Esophagus (tissue), 2 donors: ENCODE measurements at regions not wholly inside any gene's neighbourhood (a gene's known extent, or its start where the extent isn't known, plus 50 kb on each side); places are given as distances from the start of the nearest gene placed in this dataset.
"Not testable (repeated sequence)": the region's sequence is repeated elsewhere in the genome, so short reads cannot be mapped to it uniquely, and the experiment has no call there.

Experiments used
- H3K27ac ChIP-seq, 2 donors: one replicate each; pipeline ENCODE4 v1.5.1; 2013; ENCODE audit warnings: low read depth in 2 of 2, mild to moderate bottlenecking in 2 of 2, inconsistent platforms in 1 of 2, low read length in 1 of 2, moderate library complexity in 1 of 2
- H3K27me3 ChIP-seq, 2 donors: one replicate each; pipeline ENCODE4 v1.6.1; 2013; ENCODE audit warnings: low read length in 2 of 2, control low read depth in 1 of 2, mild to moderate bottlenecking in 1 of 2; ENCODE audit not compliant: insufficient read depth in 2 of 2, control insufficient read depth in 1 of 2
- H3K36me3 ChIP-seq, 2 donors: one replicate each; pipeline ENCODE4 v1.6.1; 2013; ENCODE audit warnings: low read length in 1 of 2; ENCODE audit not compliant: control insufficient read depth in 2 of 2, insufficient read depth in 2 of 2
- H3K4me1 ChIP-seq, 2 donors: one replicate each; pipeline ENCODE4 v1.6.1; 2013; ENCODE audit warnings: low read length in 1 of 2; ENCODE audit not compliant: control insufficient read depth in 2 of 2, insufficient read depth in 2 of 2
- H3K4me3 ChIP-seq, 2 donors: one replicate each; pipeline ENCODE4 v1.5.1; 2013; ENCODE audit warnings: low read length in 2 of 2, mild to moderate bottlenecking in 2 of 2, low read depth in 1 of 2, moderate library complexity in 1 of 2
- H3K9me3 ChIP-seq, 2 donors: one replicate each; pipeline ENCODE4 v1.6.1; 2013; ENCODE audit warnings: mild to moderate bottlenecking in 2 of 2, low read depth in 1 of 2, low read length in 1 of 2, moderate library complexity in 1 of 2; ENCODE audit not compliant: control insufficient read depth in 2 of 2, insufficient read depth in 1 of 2
- WGBS, 2 donors: extraction: QIAGEN DNeasy Blood & Tissue Kit; methylation state at CpG; one replicate each; pipeline ENCODE4 v1.1.7; 2013; 5-methylcytosine and 5-hydroxymethylcytosine counted together
- donor health status: healthy with polysubstance abuse.
- donor health status: Bipolar disorder and iron deficiency.

GRCh38 chr6:56786256-56786655 lies 143.6 kb upstream of the DST start:
- Histone ChIP-seq H3K9me3 (no peaks in the 10 kb centered on the region), H3K27ac (no peak overlapping the region), H3K27me3 (no peaks in the 10 kb centered on the region), H3K36me3 (no peaks in the 10 kb centered on the region), H3K4me3 (no peak overlapping the region), H3K4me1 (no peaks in the 10 kb centered on the region)
- 83 to 92% methylated on average over 1 of the region's 1 CpG for WGBS, 2 donors

GRCh38 chr6:56785536-56785935 lies 142.8 kb upstream of the DST start:
- H3K4me3 ChIP-seq, H3K9me3 ChIP-seq, H3K36me3 ChIP-seq, H3K27ac ChIP-seq, H3K27me3 ChIP-seq, H3K4me1 ChIP-seq: not testable (repeated sequence)
- WGBS, 2 donors: 88 to 94% methylated on average over 19 of the region's 19 CpGs

- H3K27me3 ChIP-seq, H3K36me3 ChIP-seq, H3K4me1 ChIP-seq, H3K9me3 ChIP-seq, H3K4me3 ChIP-seq, H3K27ac ChIP-seq: not testable (repeated sequence)
- WGBS, 2 donors: 86 to 96% methylated on average over 2 of the region's 2 CpGs
Measured at GRCh38 chr6:56780109-56780508, 137.4 kb upstream of the DST start.

- H3K4me3 ChIP-seq, H3K4me1 ChIP-seq, H3K27me3 ChIP-seq, H3K9me3 ChIP-seq, H3K27ac ChIP-seq, H3K36me3 ChIP-seq: not testable (repeated sequence)
- 85 to 95% methylated on average over 1 to 2 of the region's 2 CpGs for WGBS, 2 donors
Measured at GRCh38 chr6:56778503-56778902, 135.8 kb upstream of the DST start.

- WGBS, 2 donors: 70 to 79% methylated on average over 4 of the region's 4 CpGs
- no peaks in the 10 kb centered on the region for H3K36me3 ChIP-seq
- no peak overlapping the region for H3K4me3 ChIP-seq
- no peak overlapping the region for H3K27ac ChIP-seq
- H3K27me3 ChIP-seq: no peaks in the 10 kb centered on the region
- no peaks in the 10 kb centered on the region for H3K4me1 ChIP-seq
- H3K9me3 ChIP-seq: no peaks in the 10 kb centered on the region
Measured at GRCh38 chr6:56775498-56776166, 132.9 kb upstream of the DST start.

GRCh38 chr6:56772737-56773184 lies 130.1 kb upstream of the DST start:
- Histone ChIP-seq H3K4me3 (no peak overlapping the region), H3K36me3 (no peaks in the 10 kb centered on the region), H3K27ac (no peak overlapping the region), H3K9me3 (no peaks in the 10 kb centered on the region), H3K27me3 (no peaks in the 10 kb centered on the region), H3K4me1 (no peaks in the 10 kb centered on the region)
- 79 to 89% methylated on average over 1 of the region's 1 CpG for WGBS, 2 donors

GRCh38 chr6:56771929-56772607 lies 129.4 kb upstream of the DST start:
- Histone ChIP-seq H3K27ac (no peak overlapping the region), H3K9me3 (no peaks in the 10 kb centered on the region), H3K4me1 (no peaks in the 10 kb centered on the region), H3K4me3 (no peak overlapping the region), H3K36me3 (no peaks in the 10 kb centered on the region), H3K27me3 (no peaks in the 10 kb centered on the region)
- 88 to 90% methylated on average over 7 of the region's 7 CpGs for WGBS, 2 donors

- H3K27ac ChIP-seq: no peak overlapping the region
Measured at GRCh38 chr6:56771189-56771588, 128.5 kb upstream of the DST start.

GRCh38 chr6:56770011-56770520 lies 127.4 kb upstream of the DST start:
- Histone ChIP-seq H3K36me3 (no peaks in the 10 kb centered on the region), H3K9me3 (no peaks in the 10 kb centered on the region), H3K4me3 (no peak overlapping the region), H3K4me1 (no peaks in the 10 kb centered on the region), H3K27ac (no peak overlapping the region), H3K27me3 (no peaks in the 10 kb centered on the region)
- WGBS, 2 donors: 85 to 89% methylated on average over 2 of the region's 2 CpGs

More at GRCh38 chr6:56771189-56771588, 128.5 kb upstream of the DST start:
- Histone ChIP-seq H3K27me3 (no peaks in the 10 kb centered on the region), H3K4me3 (no peak overlapping the region), H3K9me3 (no peaks in the 10 kb centered on the region), H3K36me3 (no peaks in the 10 kb centered on the region), H3K4me1 (no peaks in the 10 kb centered on the region)
